Cerebellar nuclear complex (tissue), 1 donor: ENCODE measurements at regions not wholly inside any gene's neighbourhood (a gene's known extent, or its start where the extent isn't known, plus 50 kb on each side); places are given as distances from the start of the nearest gene placed in this dataset.
"Not testable (repeated sequence)": the region's sequence is repeated elsewhere in the genome, so short reads cannot be mapped to it uniquely, and the experiment has no call there.

ENCODE experiments used
- DNase-seq, 2 experiments: peaks; one replicate each; lab custom pipeline; 2025; lab: John Stamatoyannopoulos, UW

DNA sequence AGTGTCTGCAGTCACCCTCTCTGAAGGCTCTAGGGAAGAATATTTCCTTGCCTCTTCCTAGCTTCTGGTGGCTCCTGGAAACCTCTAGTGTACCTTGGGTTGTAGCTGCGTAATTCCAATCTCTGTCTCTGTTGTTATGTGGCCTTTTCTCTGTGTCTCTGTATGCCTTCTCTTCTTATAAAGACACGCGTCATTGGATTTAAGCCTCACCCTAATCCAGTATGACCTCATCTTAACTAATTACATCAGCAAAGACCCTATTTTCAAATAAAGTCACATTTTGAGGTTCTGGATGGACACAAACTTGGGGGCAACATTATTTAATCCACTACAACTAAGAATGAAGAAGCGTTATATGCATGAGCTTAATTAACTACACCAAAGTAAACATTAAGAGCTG, 111.4 kb upstream of the ZNF184 start:
- DNase-seq = no peak

DNA sequence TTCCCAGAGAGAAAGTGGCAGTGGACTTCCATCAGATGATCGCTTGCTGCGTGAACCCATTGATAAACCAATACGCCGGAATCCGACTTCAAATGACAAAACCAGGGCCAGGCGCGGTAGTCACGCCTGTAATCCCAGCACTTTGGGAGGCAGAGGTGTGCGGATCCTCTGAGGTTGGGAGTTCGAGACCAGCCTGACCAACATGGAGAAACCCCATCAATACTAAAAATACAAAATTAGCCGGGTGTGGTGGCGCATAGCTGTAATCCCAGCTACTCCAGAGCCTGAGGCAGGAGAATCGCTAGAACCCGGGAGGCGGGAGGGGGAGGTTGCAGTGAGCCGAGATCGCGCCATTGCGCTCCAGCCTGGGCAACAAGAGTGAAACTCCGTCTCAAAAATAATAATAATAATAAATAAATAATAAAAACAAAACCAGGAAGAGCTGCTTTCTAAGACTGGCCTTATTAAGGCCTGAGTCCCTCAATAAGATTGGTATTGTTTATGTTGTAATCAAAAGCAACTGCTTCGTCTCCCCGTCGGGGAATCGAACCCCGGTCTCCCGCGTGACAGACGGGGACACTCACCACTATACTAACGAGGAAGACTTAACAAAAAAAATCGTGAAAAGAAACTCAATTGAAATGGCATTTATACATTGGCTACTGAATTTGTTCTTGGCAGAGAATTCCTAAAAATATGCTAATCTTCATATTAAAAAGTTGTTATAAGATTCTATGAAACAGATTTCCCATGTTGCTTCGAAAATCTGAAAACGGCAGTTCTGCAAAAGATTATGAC, 110.2 kb upstream of the ZNF184 start:
- no peak for DNase-seq

DNA sequence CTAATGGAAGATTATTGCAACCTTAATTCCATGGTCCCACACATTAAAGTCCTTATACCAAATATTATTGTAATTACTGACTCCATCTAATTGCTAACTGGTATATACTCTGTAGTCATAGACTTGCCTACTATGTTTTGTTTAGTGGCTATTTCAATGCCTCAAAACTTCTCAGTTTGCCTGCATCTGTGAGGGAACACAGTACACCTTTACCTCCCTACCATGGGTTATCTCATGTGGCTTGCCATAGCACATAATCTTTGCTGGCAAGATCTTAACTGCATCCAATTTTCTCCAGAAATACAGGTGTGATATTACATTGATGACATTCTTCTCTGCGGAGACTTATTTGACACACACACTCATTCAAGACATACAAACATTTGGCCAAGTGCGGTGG, 107.1 kb upstream of the ZNF184 start:
- no peak for DNase-seq

DNA sequence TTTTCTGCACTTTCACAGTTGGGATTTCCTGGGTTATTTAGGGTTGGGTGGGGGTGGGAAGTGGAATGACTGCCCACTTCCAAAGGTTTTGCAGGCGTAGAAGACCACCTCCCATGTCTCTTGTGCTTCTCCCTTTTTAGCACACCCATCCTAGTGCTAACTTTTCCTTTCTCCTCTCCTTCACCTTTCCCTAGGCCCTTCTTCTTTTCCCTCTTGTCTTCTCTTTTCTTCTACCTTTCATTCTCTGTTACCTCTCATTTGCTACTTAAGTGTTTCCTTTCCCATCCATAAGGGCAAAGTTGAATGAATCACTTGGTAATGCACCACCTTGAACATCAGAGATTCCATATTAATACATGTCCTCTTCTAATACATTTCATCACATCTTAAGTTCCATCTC, 105.0 kb upstream of the ZNF184 start:
- no peak for DNase-seq

DNA sequence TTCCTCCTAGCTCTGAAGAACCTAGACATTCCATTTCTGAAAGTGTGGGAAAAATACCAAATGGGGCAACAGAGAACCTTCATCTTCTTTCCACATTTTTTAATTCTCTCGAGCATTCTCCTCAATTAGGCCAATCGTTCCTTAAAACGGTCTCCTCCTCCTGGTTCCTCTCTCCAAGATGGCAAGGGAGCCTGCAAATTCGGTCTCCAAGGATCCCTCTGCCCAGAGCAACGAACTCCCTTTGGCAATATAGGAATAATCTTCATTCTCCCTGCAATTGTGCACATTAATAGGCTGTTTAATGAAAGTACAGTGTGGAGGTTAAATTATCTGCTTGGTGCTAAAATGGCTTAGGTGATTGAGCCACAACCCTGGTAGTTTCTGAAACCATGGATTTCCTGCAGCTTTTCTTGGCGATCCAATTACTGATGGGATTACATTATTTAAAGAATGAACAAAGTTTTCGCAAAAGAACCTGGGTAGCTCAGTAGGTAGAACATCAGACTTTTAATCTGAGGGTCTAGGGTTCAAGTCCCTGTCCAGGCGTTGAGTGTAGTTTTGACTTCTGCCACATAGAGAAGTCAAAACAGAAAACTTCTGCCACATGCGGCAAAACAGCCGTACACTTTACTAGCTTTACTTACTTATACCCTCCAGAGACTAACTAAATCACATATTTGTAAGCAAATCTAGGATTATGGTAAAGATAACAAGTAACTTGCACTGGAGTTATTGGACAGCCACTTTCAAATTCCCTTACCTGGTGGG, 102.9 kb upstream of the ZNF184 start:
- no peak for DNase-seq

DNA sequence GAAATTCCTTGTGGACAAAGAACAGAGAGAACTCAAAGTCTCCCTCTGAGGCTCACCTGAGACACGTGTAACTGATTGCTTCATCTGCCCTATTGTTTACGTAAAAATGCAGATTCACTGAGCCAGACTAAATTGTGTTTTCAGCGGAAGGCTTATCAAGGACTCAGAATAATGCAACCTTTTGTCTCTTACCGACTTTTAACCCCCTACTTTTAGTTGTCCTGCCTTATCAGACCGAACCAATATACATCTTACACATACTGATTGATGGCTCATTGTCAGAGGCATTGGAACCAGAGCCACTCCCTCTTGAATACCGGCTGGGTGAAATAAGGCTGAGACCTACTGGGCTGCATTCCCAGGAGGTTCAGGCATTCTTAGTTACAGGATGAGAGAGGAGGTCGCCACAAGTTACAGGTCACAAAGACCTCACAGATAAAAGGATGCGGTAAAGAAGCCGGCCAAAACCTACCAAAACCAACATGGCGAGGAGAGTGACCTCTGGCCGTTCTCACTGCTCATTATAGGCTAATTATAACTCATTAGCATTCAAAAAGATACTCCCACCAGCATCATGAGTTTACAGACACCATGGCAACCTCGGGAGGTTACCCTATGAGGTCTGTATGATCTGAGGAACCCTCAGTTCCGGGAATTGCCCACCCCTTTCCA, 95.5 kb upstream of the ZNF184 start:
- no peak for DNase-seq

DNA sequence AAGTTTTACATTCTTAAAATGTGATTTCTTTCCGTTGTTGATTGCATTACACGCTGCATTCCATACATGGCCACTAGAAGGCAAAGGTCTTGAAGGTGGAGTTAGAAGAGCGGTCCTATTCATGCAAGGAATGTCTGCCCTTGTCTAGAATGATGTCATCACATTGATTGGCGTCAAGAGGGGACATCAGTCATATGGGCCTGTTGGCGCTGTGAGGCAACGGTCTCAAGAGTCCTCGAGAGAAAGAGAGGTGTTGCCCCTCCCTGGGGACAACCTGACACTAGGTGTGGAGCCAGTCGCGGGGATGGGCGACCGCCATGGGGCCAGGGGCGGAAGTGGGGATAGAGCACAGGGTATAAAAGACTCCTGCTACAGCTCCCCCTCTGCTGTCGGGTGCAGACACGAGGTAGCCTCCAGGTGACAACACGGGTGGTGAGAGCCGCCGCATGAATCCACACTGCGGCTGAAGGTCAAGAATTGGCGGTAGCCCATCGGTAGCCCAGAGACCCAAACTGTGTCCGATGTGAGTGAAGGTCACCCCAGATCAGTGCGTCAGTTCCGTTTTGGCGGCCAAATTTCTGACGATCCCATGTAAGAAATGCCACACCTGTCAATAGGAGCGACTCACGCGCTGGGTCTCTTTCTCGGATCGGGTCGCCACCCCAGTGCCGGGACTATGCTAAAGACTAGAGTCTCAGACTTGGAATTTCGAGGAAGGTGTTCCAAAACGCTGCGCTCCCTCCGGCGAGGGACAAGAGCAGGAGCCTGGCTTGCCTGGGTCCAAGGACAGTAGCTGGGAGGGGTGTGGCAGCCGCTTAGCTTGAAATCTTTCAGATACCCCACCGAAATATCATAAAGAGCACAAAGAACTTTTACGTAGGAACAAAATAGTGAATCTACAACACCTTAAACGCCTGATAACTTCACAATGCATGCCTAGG, 93.2 kb upstream of the ZNF184 start:
- no peak for DNase-seq

DNA sequence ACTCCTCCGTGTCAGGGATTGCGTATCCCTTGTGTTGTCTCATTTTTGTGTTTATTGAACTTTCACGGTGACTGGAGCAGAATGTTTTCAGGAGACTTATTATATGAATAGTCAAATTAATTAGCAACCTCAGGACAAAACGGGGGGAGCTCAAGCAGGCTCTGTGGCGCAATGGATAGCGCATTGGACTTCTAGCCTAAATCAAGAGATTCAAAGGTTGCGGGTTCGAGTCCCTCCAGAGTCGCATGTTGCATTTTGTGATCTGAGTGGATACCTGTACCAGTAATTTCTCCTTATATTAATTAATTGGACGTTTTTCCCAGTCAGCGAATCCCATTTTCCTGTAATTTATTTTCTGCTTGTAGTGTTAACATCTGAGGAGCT, 89.1 kb upstream of the ZNF184 start:
- DNase-seq = no peak

DNA sequence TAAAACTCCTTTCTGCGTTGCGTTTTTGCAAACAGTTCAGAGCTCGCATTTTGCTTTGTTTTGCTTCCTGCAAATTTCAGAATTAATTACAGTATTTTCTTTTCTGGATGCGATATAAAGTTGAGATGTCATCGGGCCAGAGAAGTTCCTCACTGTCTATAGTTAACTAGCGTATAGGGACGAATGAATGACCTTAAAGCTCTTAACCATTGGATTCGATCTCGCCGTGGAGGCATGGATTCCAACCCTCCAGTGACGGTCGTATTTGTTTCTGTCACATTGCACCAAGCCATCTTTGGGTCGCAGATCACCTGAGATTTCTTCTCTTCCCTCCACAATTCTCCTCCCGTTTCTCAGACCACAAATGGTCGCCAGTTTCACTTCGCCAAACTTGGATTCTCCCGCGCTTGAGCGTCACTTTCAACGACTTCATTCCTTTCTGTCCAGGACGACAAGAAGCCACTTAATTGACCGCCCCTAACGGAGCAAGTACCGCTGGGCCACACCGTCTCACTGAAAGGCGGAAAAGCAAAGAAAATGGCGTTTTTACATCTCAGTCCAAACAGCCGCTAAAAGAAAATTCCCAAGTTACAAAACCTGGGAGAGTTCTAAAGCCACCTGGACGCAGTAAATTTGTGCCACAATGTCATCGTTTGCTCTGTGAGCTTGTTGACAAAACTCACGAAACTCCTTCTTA, 85.3 kb upstream of the ZNF184 start:
- no peak for DNase-seq

DNA sequence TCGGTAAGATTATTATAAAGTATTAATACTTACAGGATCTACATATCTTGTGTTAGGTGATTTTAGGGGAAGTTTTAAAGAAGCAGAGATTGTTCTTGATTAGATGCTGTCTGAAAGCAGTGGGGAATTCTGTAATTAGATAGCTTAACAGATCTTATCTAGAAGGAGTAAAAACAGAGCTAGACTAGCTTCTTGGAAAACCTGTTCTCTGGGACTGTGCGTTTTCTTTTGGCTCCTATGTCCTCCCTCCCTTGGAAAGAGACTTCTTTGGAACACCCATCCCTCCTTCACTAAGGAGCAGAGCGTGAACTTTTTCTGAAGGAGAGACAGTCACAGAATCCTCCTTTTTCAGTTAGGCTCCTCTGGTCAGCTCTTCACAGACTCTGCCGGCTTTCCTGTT, 83.5 kb upstream of the ZNF184 start:
- no peak for DNase-seq

DNA sequence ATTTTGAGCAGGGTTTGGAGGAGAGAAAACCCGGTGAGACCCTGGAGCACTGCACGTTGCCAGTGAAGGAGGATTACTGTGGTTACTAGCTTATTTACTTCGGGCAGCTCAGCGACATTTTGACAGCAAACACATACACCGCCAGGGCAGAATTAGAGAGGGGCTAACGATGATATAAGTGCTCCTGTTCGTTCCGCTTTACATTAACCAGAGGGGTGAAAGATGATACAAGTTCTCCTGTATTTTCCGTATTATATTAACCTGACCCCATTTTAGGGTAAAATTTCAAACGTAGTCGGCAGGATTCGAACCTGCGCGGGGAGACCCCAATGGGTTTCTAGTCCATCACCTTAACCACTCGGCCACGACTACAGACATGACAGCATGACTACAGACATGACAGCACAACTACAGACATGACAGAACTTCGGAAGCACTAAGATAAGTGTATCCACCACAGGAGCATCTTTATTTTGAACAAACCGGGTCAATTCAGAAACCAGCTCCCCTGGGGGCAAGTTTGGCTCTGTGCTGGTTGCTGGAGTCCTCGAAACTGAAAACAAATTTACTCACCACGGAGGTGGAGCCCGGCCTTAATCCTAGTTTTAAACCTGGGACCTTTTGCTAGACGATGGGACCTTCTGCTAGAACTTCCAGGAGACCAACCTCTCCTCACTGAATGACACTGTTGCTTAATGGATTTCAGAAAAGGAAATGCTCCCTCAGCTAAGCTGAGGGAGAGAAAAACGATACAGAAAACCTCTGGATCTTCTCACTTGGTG, 80.4 kb upstream of the ZNF184 start:
- no peak for DNase-seq

DNA sequence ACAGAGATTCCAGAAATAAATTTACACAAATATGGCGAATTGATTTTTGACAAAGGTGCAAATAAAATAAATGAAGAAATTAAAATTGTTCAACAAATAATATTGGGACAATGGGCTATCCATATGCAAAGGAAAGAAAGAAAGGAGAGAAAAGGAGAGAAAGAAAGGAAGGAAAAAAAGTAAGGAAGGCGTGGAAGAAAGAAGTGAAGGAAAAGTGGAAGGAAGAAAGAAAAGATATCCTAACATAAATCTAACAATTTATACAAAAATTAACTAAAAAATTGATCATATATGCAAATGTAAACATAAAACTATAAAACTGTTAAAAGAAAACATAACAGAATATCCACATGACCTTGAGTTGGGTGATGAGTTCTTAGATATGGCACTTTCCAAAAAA, 78.7 kb upstream of the ZNF184 start:
- DNase-seq = no peak

DNA sequence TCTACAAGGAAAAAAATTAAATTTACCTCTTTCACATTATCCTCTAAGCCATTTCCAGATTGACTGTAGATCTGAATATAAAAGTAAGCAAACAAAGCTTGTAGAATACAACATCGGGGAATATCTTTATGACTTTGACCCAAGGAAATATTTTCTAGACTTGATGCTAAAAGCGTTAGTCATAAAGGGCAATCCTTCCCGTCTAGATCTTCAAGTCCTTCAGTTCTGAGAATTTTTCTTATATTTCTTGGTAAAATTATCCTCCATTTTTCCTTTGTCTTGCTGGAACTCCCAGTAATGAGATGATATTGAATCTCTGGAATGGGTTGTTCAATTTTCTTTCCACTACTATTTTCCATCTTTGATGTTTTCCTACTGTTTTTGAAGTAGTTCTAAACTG, 77.8 kb upstream of the ZNF184 start:
- DNase-seq = no peak

DNA sequence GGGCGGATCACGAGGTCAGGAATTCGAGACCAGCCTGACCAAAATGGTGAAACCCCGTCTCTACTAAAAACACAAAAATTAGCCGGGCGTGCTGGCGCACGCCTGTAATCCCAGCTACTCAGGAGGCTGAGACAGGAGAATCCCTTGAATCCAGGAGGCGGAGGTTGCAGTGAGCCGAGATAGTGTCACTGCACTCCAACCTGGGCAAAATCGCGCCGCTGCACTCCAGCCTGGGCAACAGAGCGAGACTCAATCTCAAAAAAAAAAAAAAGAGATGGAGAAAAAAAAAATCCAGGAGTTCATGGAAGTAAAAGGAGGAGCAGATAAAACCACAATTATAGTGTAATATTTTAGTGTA, 76.3 kb upstream of the ZNF184 start:
- not testable (repeated sequence) for DNase-seq

DNA sequence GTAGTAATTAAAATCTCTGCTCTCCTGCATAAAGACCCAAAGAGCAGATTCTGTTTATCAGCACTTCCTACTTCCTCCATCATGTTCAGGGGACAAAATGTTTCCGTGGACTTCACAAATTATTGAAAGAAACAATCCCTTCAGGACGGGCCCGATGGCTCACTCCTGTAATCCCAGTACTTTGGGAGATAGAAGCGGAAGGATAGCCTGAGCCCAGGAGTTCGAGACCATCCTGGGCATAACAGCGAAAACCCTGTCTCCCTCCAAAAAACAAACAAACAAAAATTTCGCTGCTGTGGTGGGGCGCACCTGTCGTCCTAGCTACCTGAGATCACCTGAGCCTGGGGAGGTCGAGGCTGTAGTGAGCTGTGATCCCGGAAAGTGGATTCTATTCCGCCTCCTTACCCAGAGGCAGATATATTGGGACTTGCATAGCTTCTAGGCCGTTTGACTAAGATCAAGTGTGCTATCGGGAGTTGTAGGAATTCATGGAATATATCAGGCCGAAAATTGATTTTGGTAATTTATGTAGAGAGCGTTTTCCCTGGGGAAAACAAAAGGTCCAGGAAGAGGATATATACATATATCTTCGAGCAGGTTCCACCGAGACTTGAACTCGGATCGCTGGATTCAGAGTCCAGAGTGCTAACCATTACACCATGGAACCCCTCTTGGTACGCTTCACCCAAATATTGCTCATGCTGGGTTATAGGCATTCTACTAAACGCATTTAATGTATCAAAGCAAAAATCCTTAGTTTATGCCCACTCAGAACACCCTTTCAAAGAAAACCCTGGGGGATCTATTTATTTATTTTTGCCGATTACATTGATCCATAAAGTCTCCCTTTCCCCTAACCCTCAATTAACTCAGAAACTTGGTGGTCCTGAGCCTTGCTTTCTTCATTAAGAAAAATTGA, 74.5 kb upstream of the ZNF184 start:
- no peak for DNase-seq

DNA sequence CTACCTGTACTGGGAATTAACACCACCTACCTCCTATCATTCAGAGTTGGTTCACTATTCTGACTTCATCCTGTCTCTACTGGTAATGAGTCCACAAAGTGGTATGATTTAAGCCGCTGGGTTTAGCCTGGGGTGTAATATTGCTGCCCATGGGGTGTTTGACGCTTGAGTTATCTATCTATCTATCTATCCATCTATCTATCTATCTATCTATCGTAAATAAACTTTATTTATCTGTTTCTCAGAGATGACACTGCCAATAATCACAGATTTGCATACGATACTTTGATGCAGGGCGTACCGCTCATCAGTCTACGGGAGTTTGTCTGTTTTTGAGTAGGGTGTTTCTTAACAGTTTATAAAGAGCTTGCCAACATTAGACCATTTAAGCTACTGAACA, 73.6 kb upstream of the ZNF184 start:
- no peak for DNase-seq

DNA sequence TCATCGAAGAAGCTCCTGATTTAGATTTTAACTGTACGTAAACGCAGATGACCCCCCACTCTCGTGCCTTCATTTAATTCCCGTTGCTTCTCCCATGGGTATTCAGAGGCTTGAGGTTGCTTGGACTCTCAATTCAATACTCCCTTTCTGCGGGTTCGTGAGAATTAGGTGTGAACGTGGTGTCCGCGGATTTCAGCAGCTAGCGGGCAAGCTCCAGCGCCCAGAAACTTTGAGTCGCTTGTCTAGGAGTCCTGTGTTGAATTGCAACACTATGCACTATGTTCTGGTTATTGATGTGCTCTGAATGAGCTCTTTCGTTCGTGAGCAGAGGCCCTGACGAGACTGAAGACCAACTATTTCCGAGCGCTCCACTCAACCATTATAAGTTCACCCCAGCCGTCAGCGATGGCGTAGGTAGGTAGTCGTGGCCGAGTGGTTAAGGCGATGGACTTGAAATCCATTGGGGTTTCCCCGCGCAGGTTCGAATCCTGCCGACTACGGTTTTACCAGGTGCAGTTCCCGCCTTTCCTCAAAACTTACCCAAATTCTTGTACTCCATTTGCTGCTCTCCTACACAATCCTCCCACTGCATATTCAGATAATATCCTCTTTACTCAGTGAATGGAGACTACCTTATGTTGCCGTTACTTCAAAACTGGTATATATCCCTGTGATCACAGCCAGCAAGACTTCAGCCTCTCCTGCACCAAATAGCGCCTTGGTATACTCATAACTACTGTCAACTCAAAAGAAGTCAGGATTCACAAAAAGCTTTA, 72.6 kb upstream of the ZNF184 start:
- no peak for DNase-seq

DNA sequence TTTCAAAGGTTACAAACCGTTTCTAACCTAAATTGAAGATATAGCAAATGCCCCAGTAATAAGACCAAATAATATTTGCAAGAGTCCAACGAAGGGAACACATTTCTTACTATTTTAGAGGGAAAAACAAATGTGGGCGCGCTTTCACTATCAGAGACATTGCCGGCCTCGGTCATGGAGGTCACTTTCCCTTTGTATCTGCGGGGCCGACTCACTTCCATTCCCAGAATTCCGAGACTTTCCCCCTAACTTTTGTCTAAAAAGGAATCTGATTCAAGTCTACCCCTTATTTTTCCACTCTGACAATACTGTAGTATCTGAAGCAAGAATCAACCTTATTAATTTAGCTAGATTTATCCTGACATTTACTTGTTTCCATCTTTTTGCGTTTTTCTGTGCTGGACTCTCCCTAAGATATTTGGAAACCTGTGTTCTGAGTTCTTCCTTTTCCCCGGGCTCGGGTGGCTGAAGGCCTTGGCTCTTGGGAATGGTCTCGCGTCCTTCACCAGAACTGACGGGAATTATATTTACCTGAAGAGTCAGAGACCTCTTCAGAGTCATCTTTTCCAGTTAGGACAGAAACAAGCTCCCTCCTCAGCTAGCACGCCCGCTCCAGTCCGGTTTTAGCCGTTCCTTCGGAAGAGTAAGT, 71.8 kb upstream of the ZNF184 start:
- no peak for DNase-seq
